T-helper 1 cell (primary cell): ENCODE measurements at regions not wholly inside any gene's neighbourhood (a gene's known extent, or its start where the extent isn't known, plus 50 kb on each side); places are given as distances from the start of the nearest gene placed in this dataset.

Experiments used
- DNase-seq, 5 donors: peaks; one replicate each; pipeline ENCODE4 v3.0.0-alpha.2; 2012 to 2020

- DNase-seq, result no peak
Observed at GRCh38 chr18:73782405-73782804, 365.2 kb downstream of the FBXO15 start.

DNA sequence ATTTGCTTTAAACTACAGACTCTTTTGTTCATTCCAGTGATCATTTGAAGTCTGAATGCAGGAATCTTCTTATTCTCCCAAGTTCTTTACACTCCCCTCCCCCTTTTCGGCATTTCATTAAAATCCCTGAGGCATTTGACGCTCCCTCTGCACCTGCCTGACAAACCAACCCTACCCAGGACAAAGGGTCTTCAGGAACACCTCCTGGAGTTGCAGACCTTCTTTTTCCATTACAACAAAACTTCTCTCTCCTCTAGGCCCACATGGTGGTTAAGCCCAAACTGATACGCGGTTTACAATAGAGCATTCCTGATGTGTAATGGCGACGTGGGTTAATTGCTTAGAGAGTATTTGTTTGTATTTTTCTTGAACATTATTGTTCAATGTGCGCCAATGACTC, 367.4 kb downstream of the FBXO15 start:
- no peak for DNase-seq

- DNase-seq, result no peak
Observed at GRCh38 chr18:73778032-73778359, 369.6 kb downstream of the FBXO15 start.

DNA sequence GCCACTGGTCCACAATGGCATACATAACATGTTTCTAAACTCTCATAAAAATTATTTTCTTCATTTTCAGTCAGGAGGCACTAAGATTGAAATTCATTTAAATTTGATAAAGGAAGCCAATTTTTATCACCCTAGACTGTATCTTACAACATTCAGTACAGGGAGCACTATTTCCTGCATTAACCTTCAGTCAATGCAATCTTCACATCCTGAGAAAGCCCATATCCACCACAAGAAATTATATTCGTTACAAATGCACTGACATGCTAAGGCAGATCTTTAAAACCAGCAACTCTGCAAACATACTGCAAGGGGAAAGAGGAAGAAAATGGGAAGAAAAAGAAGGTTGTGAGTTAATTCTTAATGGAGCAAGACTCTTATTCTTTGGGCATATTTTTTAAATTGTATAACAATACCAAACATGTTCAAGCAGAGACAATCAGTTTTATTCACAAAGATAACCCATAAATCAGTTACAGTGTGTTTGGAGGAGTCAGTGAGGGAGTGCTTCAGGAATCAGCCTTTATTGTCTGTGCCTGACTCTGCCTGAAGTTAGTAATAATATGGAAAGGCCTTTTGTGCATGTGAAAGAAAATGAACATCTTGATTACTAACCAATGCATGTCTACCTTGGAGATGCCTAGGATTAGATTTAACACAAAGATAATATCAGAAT, 370.1 kb downstream of the FBXO15 start:
- DNase-seq, result no peak

DNA sequence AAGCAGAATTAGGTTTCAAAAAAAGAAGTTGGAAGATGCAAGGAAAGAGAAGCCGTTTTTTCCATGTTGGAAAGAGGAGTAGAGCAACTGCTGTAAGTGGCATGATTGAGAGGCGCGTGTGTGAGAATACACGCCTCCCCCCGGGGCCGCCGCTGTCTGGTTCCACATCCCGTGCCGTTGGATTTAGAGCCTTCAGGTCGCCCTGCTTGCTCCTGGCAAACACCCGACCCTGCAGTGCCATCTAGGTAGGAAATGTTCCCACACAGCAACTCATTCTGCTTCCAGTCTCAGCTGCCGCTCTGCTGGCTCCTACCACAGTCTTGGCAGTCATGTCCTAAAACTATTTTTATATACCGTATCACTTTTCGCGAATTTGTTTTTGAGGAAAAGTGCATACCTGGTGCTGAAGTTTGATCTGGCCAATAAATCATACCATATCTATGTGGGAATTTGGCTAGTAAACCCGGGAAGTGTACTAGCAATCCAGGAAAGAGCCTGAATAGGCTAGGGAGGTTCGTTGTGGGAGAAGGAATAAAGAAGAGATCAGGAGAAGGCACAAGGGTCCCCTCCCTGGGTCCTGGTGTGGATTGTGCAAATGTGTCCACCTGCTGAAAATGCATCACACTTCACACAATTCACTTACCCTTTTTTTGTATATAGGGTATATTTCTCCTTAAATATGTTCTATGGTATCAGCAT, 372.7 kb downstream of the FBXO15 start:
- DNase-seq, result no peak

DNA sequence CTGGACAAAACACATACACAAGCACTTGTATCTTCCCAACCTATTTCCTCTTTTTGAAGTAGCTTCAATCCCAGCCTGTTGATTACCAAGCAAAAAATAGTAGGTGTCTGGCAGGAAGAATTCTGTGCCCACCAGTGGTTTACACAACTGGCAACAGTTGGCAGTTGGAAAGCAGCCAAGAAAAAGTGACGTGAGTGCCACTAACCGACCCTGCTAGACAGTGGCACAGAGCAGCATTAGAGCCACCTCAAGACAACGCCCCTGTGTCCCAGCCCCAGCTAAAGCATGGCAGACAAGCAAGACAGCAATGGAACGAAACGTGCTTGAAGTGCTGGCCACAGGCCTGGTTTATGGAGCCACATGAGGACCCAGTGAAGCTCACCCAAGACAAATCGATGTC, 379.6 kb downstream of the FBXO15 start:
- DNase-seq, result no peak

- DNase-seq, result no peak
Observed at GRCh38 chr18:73766910-73767515, 380.6 kb downstream of the FBXO15 start.

- DNase-seq, result no peak
Observed at GRCh38 chr18:73758446-73758845, 389.2 kb downstream of the FBXO15 start.

GRCh38 chr18:73756256-73757091, 391.2 kb downstream of the FBXO15 start:
- no peak for DNase-seq

DNA sequence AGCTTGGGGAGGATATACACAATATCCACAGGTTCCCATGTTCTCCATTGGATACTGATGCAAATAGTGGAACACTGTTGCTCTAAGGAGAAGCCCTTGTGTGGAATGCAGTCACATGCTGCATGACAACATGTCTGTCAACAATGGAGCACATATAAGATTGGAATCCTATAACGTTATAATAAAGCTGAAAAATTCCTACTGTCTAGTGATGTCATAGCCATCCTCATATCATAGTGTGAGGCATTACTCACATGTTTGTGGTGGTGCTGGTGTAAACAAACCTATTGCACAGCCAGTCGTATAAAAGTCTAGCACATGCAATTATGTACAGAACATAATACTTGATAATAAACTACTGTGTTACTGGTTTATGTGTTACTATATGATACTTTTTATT, 394.7 kb downstream of the FBXO15 start:
- DNase-seq, result no peak

GRCh38 chr18:73752546-73752945, 395.1 kb downstream of the FBXO15 start:
- no peak for DNase-seq

DNA sequence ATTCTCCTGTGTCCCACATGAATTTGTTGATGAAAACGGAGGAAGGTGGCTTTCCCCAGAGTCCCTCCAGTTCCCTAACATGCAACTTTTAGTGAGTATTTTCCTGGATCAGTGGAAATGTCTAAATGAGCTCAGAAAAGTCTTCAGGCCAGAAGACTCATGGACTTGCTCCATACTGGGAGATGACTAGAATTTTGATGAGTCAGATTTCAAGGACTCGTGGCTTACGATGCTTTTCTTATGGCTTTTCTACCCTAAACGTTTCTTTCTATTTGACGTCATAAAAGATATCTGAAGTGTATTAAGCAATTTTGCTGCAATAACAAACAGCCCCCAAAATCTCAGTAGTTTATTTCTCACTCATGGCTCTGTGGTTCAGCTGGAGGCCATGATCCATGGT, 397.6 kb downstream of the FBXO15 start:
- no peak for DNase-seq

DNA sequence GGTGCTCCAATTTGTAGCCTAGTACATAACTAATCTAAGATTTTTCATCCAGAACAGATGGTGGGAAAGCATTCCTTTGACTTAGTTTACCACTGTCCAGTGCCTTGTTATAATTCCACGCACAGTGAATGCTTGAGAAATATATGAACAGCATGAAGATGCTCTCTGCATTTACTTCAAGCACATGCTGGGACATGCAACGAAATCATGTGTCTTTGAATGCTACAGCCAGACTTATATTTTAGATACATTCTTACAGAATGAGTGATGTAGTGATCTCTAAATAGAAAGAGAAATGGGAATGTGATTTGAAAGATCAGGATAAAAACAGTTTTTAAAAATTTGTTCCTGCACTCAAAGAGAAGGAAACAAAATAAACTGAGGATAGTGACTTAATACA, 398.3 kb downstream of the FBXO15 start:
- DNase-seq, result no peak

DNA sequence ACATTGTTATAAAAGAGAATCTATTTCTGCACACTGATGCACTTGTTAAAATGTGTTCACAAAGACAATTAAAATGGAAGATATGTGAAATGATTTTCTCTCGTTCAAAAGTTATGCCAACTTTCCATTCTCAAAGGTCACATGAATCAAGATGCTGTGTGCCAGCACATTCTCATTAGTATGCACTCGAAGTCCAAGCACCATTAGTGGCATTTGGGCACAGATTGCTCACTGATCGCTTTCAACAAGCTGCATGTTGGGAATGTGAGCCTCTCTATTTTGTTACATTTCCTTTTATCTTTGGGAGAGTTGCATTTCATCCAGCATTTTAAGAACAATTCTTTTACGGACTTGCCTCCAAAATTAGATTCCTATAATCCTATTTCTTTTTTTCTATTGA, 398.9 kb downstream of the FBXO15 start:
- DNase-seq, result no peak

DNA sequence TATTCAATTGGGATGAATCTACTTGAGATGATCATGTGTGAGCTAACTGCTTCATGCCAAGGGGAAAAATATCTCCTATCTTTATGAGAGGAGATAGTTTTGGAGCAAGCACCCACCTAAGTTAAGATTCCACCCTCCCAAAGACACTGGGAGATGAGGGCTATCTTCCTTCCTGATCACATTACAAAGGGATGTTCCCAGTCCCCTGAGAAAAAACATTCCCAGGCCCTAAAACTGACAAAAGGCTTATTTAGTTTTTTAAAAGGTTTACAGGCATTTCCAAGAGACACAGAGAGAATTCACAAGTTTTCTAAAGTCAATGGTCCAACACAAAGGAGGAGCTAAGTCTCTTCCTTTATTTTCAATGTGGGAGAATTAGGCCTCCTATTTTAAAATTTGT, 401.5 kb downstream of the FBXO15 start:
- DNase-seq, result no peak

- DNase-seq, result no peak
Observed at GRCh38 chr18:73742957-73743356, 404.7 kb downstream of the FBXO15 start.

DNA sequence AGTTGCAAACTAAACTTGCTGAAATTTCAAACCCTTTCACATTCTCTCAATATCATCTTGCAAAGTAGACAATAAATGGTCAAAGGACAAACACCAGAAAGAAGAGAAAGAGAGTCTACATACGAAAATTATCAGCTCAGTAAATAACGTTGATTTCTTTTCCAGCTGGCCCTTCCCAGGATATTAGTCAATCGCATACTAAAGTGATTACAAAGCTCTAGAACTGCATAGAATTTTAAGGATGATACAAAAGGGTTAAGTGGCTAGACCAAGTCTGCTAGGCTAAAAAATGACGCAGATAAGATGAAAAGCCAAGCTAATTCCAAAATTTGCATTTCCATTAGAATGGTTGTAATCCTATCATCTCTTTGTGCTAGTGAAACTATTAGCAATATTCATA, 405.7 kb downstream of the FBXO15 start:
- no peak for DNase-seq

- no peak for DNase-seq
Observed at GRCh38 chr18:73739098-73739497, 408.5 kb downstream of the FBXO15 start.

DNA sequence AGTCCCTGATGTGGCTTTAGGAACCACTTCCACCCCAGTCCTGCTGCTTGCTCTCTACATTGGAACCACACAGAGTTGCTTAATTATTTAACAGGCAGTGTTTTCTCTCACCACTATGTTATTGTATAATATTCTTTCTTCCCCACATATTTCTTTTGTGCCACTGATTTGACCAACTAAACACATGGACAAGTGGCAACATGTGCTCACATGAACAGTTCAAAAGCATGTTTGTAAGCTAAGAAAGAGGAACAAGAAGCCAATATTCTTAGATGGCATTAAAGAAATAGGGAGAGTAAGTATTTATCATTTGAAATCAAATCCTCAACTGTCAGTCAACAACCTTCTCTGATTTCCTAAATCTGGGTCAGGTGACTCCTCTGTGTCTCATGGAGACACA, 409.6 kb downstream of the FBXO15 start:
- no peak for DNase-seq

- DNase-seq, result no peak
Observed at GRCh38 chr18:73735836-73736235, 411.8 kb downstream of the FBXO15 start.

DNA sequence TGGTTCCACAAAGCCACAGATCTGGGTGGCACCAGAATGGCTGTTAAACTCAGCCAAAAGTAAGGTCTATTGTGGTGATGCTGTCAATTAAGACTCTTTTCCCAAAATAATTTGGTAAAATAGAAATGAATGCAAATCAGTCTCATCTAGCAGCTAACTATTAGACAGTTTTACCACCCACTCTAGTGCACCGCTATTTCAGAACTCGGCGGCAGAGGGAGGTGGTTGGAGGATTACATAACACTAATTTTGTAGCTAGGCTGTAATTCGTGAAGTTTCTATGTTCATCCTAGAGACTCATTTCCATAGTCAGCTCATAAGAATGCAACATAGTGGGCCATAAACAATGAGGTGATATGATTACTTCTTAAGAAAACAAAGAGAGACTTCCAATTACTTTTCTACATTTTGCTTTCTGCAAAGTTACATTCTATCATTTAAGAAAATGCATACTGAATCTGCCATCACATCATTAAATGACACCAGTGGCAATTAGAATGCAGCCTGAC, 413.8 kb downstream of the FBXO15 start:
- DNase-seq, result no peak

DNA sequence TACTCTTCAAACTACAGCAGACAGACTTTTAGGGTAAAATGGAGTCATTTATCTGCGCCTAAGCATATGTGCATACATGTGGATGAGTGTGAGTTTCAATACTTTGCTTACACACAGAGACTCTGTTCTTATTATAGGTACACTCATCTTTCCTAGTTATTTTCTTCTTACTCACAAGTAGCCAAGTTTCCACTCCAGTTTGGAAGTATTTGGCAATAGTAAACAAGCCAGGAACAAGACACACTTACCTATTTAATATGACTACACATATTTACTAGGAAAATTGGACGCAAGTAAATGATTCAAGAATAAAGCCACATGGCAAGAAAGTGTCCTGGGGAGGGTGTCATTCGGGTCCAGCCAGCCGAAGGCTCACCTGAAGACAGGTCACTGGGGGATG, 414.3 kb downstream of the FBXO15 start:
- DNase-seq, result no peak

DNA sequence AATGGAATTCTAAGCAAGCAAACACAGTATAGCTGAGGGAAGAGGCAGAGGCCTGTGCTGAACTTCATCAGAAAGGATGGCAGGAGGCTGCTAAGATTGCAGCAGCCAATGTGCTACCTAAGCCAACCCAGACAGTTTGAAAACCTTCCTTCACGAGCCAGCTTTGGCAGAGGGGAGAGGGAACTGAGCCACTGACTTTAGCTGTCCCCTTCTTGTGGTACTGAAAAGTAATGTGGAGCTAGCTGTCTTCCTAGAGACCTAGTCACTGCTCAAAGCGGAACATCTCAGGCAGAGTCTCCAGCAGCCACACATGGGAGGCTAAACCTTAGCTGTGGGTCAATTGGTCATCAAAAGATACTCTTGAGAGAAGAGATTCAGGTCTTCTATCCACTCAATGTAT, 419.0 kb downstream of the FBXO15 start:
- DNase-seq, result no peak
